ENCODE measurements at regions not wholly inside any gene's neighbourhood (a gene's known extent, or its start where the extent isn't known, plus 50 kb on each side); places are given as distances from the start of the nearest gene placed in this dataset.

- Histone ChIP-seq H3K4me3 (no peak overlapping the region), H3K9me3 (no peaks in the 10 kb centered on the region), H3K4me1 (peaks cover 0 to 32% (median 0%) of the 10 kb centered on the region in 12 donors), H3K27ac (no peak overlapping the region), H3K27me3 (no peaks in the 10 kb centered on the region), H3K36me3 (no peaks in the 10 kb centered on the region)
- 65 to 74% (median 72%) methylated on average over 4 of the region's 4 CpGs for WGBS, 4 donors
- DNase-seq (no peak), ATAC-seq (no peak)
- intact Hi-C loops (cut with DNase I) = no loop called here
- no peak for TF ChIP-seq CTCF (IDR thresholded peaks at IDR 0.05)
- TF ChIP-seq POLR2A (IDR thresholded peaks at IDR 0.05) = no peak
These were observed 123.3 kb upstream of the SIX2 start for GRCh38 chr2:45132551-45132950.

GRCh38 chr2:45131587-45131986, 122.3 kb upstream of the SIX2 start:
- H3K27me3 ChIP-seq = no peaks in the 10 kb centered on the region
- no peak overlapping the region for H3K27ac ChIP-seq
- DNase-seq (no peak), ATAC-seq (no peak)
- TF ChIP-seq CTCF (IDR thresholded peaks at IDR 0.05) (no peak), POLR2A (IDR thresholded peaks at IDR 0.05) (no peak)
- H3K36me3 ChIP-seq = no peaks in the 10 kb centered on the region
- intact Hi-C loops (cut with DNase I) = no loop called here
- WGBS, 4 donors = 72 to 85% (median 79%) methylated on average over 14 of the region's 14 CpGs
- no peak overlapping the region for H3K4me3 ChIP-seq
- no peaks in the 10 kb centered on the region for H3K9me3 ChIP-seq
- H3K4me1 ChIP-seq = peaks cover 0 to 32% (median 0%) of the 10 kb centered on the region in 12 donors

DNA sequence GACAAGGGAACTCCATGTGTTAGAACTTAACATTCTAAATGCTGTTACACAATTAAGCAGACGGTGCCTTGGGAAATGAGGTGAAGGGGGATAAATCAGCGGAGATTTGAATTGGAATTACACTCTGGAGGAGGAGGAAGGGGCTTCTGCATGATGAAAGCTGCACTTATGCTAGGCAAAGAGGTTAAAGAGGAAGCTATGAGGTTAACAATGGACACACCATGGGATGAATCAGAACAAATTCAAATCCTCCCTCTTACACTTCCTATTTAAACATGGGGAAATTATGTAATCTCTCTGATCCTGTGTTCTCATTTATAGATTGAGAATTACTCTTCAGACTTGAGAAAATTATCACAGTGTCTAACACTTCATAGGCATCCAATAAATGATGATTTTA, 121.5 kb upstream of the SIX2 start:
- TF ChIP-seq CTCF (IDR thresholded peaks at IDR 0.05) = no peak
- no peak for TF ChIP-seq POLR2A (IDR thresholded peaks at IDR 0.05)
- H3K9me3 ChIP-seq = no peaks in the 10 kb centered on the region
- ATAC-seq (no peak), DNase-seq (no peak)
- intact Hi-C loops (cut with DNase I) = no loop called here
- H3K4me3 ChIP-seq = no peak overlapping the region
- H3K36me3 ChIP-seq = no peaks in the 10 kb centered on the region
- no peak overlapping the region for H3K27ac ChIP-seq
- WGBS, 4 donors = 68 to 76% (median 75%) methylated on average over 2 of the region's 2 CpGs
- no peaks in the 10 kb centered on the region for H3K27me3 ChIP-seq
- H3K4me1 ChIP-seq = peaks cover 0 to 32% (median 0%) of the 10 kb centered on the region in 12 donors

- H3K27ac ChIP-seq = no peak overlapping the region
- intact Hi-C loops (cut with DNase I) = no loop called here
- H3K27me3 ChIP-seq = no peaks in the 10 kb centered on the region
- TF ChIP-seq CTCF (IDR thresholded peaks at IDR 0.05) (peak in 1 of 12 donors; percentile 12), POLR2A (IDR thresholded peaks at IDR 0.05) (no peak)
- peak in 3 of 4 donors; percentile 45 to 72 (median 65) for ATAC-seq
- H3K36me3 ChIP-seq = no peaks in the 10 kb centered on the region
- no peaks in the 10 kb centered on the region for H3K9me3 ChIP-seq
- H3K4me1 ChIP-seq = peaks cover 0 to 17% (median 0%) of the 10 kb centered on the region in 12 donors
- DNase-seq = peak in 4 of 5 donors; percentile 13 to 41 (median 35)
- WGBS, 4 donors = 33 to 54% (median 47%) methylated on average over 1 of the region's 1 CpG
- H3K4me3 ChIP-seq = no peak overlapping the region
These were observed 119.3 kb upstream of the SIX2 start for GRCh38 chr2:45128580-45128997.

Measured in heart left ventricle (tissue), 16 donors.